ENCODE measurements at regions not wholly inside any gene's neighbourhood (a gene's known extent, or its start where the extent isn't known, plus 50 kb on each side); places are given as distances from the start of the nearest gene placed in this dataset.

DNA sequence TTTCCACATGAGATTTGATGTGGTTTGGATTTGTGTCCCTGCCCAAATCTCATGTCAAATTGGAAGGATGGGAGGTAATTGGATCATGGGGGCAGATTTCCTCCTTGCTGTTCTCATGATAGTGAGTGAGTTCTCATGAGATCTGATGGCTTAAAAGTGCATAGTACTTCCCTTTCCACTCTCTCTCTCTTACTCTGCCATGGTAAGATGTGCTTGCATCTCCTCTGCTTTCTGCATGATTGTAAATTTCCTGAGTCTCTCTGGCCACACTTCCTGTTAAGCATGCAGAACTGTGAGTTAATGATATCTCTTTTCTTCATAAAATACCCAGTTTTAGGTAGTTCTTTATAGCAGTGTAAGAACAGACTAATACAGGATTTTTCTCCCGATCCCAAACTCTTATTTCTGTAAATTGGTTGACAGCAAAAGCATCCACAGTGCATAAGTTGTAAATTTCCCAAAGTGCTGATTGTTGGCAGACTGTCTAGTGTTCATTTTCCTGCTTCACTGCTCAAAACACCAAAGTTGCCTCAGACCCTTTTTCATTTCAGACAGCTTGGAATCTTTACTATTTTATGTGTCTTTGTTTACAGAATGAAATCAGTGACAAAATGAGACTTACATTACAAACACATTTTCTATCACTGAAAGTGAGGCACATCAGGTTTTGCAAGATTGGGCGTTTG, 86.6 kb downstream of the TMSB4Y start:
- TF ChIP-seq, protein P1, sequence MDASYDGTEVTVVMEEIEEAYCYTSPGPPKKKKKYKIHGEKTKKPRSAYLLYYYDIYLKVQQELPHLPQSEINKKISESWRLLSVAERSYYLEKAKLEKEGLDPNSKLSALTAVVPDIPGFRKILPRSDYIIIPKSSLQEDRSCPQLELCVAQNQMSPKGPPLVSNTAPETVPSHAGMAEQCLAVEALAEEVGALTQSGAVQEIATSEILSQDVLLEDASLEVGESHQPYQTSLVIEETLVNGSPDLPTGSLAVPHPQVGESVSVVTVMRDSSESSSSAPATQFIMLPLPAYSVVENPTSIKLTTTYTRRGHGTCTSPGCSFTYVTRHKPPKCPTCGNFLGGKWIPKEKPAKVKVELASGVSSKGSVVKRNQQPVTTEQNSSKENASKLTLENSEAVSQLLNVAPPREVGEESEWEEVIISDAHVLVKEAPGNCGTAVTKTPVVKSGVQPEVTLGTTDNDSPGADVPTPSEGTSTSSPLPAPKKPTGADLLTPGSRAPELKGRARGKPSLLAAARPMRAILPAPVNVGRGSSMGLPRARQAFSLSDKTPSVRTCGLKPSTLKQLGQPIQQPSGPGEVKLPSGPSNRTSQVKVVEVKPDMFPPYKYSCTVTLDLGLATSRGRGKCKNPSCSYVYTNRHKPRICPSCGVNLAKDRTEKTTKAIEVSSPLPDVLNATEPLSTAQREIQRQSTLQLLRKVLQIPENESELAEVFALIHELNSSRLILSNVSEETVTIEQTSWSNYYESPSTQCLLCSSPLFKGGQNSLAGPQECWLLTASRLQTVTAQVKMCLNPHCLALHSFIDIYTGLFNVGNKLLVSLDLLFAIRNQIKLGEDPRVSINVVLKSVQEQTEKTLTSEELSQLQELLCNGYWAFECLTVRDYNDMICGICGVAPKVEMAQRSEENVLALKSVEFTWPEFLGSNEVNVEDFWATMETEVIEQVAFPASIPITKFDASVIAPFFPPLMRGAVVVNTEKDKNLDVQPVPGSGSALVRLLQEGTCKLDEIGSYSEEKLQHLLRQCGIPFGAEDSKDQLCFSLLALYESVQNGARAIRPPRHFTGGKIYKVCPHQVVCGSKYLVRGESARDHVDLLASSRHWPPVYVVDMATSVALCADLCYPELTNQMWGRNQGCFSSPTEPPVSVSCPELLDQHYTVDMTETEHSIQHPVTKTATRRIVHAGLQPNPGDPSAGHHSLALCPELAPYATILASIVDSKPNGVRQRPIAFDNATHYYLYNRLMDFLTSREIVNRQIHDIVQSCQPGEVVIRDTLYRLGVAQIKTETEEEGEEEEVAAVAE (CRISPR knock-in tag; IDR thresholded peaks at IDR 0.05; ENCODE audit: borderline replicate concordance) = no peak
- no peak for TF ChIP-seq GTF3A (CRISPR knock-in tag; conservative IDR thresholded peaks at IDR 0.05)
- no peak for TF ChIP-seq NFE2 (CRISPR knock-in tag; IDR thresholded peaks at IDR 0.05)
- no peak for TF ChIP-seq GZF1 (CRISPR knock-in tag; IDR thresholded peaks at IDR 0.05)
- no peak overlapping the region for H3K4me3 ChIP-seq (replicated peaks in 1 of 3; ENCODE audit: insufficient read depth in 1 of 3, low read depth in 2 of 3, low read length in 3 of 3)
- no peaks in the 10 kb centered on the region for H3K4me1 ChIP-seq (ENCODE audit: insufficient read depth, low read length)
- FAIRE-seq (no peak), ATAC-seq (no peak), DNase-seq (ENCODE audit: low spot score) (no peak)
- H3K79me2 ChIP-seq (ENCODE audit: insufficient read depth, low read length) = no peaks in the 10 kb centered on the region
- no peak overlapping the region for H3K4me2 ChIP-seq (ENCODE audit: low read depth, low read length)
- H3K9me3 ChIP-seq (ENCODE audit: low read length) = no peaks in the 10 kb centered on the region
- BruUV-seq (replicated peaks) = no TSS peak
- H3K27ac ChIP-seq (ENCODE audit: extremely low read length, insufficient read depth, low read length) = no peak overlapping the region
- H3K36me3 ChIP-seq (replicated peaks in 1 of 2; ENCODE audit: control insufficient read depth in 1 of 2, insufficient read depth in 2 of 2, low read length in 2 of 2) = no peaks in the 10 kb centered on the region
- no peak overlapping the region for H3K9ac ChIP-seq (ENCODE audit: insufficient read depth, low read depth, low read length)
- intact Hi-C loops (cut with micrococcal nuclease; ENCODE audit: unreplicated experiment) (no loop called here), in situ Hi-C loops (cut with HindIII; ENCODE audit: extremely low pct_ligation_motif_present, low pct_unique_long_range_greater_than_20kb) (no loop called here)
- no peaks in the 10 kb centered on the region for H4K20me1 ChIP-seq (ENCODE audit: insufficient read depth, low read length)
- 0% methylated on average over 2 of the region's 2 CpGs for WGBS (ENCODE audit: low lambda C conversion rate)
- no peak overlapping the region for H2AFZ ChIP-seq (ENCODE audit: low read length)
- no peaks in the 10 kb centered on the region for H3K27me3 ChIP-seq (ENCODE audit: control insufficient read depth in 1 of 2, insufficient read depth in 2 of 2, low read length in 2 of 2)
- CTCF ChIA-PET (ENCODE audit: low intra/inter-chr PET ratio, low total read pairs) = no interaction called here
- POLR2A ChIA-PET = no interaction called here
